ENCODE measurements at regions not wholly inside any gene's neighbourhood (a gene's known extent, or its start where the extent isn't known, plus 50 kb on each side); places are given as distances from the start of the nearest gene placed in this dataset.

DNA sequence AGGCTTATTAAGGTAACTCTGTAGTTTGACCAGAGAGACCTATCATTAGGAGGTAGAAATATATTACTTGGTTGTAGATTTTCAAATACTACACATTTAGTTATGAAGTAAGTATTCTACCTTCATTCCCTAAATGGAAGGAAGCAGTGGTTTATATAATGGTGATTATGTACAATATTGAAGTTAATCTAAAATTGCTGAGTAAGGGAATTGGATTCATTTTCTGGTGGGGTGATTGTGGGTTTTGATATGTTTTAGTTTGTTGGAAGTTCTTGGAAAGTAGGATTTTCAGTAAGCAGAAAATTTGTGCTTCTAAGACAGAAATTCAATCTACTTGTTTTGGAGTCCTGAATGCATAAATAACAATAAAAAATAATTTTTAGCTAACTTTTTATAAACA, 1830.9 kb upstream of the ADGRL3 start:
- H3K9me3 ChIP-seq (ENCODE audit: control insufficient read depth, low read length) = no peaks in the 10 kb centered on the region
- no peaks in the 10 kb centered on the region for H3K36me3 ChIP-seq (ENCODE audit: control insufficient read depth, insufficient read depth, low read length)
- H3K4me3 ChIP-seq (ENCODE audit: extremely low read depth, insufficient read depth, low read length, poor library complexity, severe bottlenecking) = no peak overlapping the region
- no peaks in the 10 kb centered on the region for H3K4me1 ChIP-seq (ENCODE audit: control insufficient read depth, insufficient read depth, low read length, poor library complexity, severe bottlenecking)
- no peak overlapping the region for H3K27ac ChIP-seq (ENCODE audit: low read depth, low read length, severe bottlenecking)

DNA sequence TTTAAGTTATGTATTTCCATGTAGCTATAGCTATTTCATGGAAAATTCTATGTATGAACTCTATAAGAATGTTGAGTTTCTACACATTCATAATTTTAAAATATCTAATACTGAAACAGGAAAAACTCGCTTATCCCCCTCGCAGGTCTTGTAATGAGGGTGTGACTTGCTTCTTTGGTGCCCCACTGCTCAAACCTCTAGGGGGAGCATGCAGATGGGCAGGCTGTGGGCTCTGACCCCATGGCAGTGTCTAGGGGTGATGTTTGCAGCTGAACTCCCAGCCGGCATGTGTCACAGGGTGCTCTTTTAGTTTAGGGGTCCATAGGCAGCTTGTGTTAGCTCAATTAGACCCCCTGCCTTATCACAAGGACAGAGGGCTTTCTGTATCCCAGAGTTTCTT, 1825.7 kb upstream of the ADGRL3 start:
- Histone ChIP-seq H3K36me3 (ENCODE audit: control insufficient read depth, insufficient read depth, low read length) (no peaks in the 10 kb centered on the region), H3K4me3 (ENCODE audit: extremely low read depth, insufficient read depth, low read length, poor library complexity, severe bottlenecking) (no peak overlapping the region), H3K9me3 (ENCODE audit: control insufficient read depth, low read length) (no peaks in the 10 kb centered on the region), H3K4me1 (ENCODE audit: control insufficient read depth, insufficient read depth, low read length, poor library complexity, severe bottlenecking) (no peaks in the 10 kb centered on the region), H3K27ac (ENCODE audit: low read depth, low read length, severe bottlenecking) (no peak overlapping the region)
- 100% methylated on average over 1 to 2 of the region's 3 CpGs for WGBS, 2 experiments (ENCODE audit: insufficient coverage in 2 of 2)

DNA sequence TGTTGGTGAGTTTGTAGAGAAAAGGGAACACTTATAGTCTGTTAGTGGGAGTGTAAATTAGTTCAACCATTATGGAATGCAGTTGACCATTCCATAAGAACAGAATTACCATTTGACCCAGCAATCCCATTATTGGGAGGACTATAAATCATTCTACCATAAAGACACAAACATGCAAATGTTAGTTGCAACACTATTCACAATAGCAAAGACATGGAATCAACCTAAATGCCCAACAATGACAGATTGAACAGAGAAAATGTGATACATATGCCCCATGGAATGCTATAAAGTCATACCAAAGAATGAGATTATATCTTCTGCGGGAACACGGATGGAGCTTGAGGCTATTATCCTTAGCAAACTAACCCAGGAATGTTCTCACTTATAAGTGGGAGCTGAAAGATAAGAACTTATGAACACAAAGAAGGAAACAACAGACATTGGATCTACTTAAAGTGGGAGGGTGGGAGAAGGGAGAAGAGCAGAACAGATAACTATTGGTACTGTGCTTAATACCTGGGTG, 1819.2 kb upstream of the ADGRL3 start:
- Histone ChIP-seq H3K9me3 (ENCODE audit: control insufficient read depth, low read length) (no peaks in the 10 kb centered on the region), H3K4me3 (ENCODE audit: extremely low read depth, insufficient read depth, low read length, poor library complexity, severe bottlenecking) (no peak overlapping the region), H3K27ac (ENCODE audit: low read depth, low read length, severe bottlenecking) (no peak overlapping the region), H3K4me1 (ENCODE audit: control insufficient read depth, insufficient read depth, low read length, poor library complexity, severe bottlenecking) (no peaks in the 10 kb centered on the region), H3K36me3 (ENCODE audit: control insufficient read depth, insufficient read depth, low read length) (no peaks in the 10 kb centered on the region)
- 90% methylated on average over 2 of the region's 2 CpGs; no CpG with 5 or more reads in 1 of the 2 experiments for WGBS, 2 experiments (ENCODE audit: insufficient coverage in 2 of 2)

GRCh38 chr4:59381591-59381990, 1818.5 kb upstream of the ADGRL3 start:
- Histone ChIP-seq H3K9me3 (ENCODE audit: control insufficient read depth, low read length) (no peaks in the 10 kb centered on the region), H3K27ac (ENCODE audit: low read depth, low read length, severe bottlenecking) (no peak overlapping the region), H3K36me3 (ENCODE audit: control insufficient read depth, insufficient read depth, low read length) (no peaks in the 10 kb centered on the region), H3K4me3 (ENCODE audit: extremely low read depth, insufficient read depth, low read length, poor library complexity, severe bottlenecking) (no peak overlapping the region), H3K4me1 (ENCODE audit: control insufficient read depth, insufficient read depth, low read length, poor library complexity, severe bottlenecking) (no peaks in the 10 kb centered on the region)
- no CpG with 5 or more reads among the region's 2 CpGs for WGBS, 2 experiments (ENCODE audit: insufficient coverage in 2 of 2)

DNA sequence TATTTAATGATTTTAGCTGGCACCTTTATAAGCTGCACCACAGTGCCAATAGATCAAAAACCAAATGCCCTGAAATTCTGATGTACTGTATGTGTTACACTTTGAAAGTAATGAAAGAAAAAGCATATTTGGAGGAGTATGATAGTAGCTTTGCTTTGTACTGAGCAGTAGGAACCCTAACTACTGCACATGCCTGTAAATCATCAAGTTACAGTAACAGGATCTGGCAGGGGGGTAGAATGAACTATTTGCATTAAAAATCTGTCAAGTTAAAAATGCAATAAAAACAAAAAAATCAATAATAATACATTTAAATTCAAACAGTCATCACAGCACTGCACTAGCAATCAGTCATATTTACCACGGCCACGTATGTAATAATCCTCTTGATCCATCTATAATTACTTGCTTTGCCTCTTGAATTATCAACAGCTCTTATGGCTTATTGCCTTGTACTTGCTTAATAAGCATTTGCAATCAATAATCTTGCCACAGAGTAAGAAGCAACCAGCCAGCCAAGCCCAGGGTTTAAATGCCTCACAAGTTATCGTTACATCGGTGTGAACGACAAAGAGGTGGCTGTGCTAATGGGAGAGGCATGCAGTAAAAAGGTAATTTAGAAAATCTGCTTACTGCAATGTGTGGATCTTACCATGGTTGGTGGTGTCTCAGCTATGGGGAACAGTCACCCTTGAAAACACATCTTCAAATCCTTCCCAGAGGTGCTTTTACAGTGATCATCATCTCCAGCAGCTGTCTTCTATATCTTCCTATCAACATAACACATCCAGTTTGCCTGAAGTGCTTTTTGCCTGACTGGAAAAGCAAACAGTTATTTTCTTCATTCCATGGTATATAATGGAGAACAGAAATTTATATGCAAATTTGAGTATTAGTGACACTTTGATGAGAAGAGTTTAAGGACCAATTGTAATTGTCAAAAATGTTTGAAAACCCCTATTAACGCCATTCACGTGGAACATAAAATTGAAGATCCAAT, 1812.1 kb upstream of the ADGRL3 start:
- Histone ChIP-seq H3K9me3 (ENCODE audit: control insufficient read depth, low read length) (no peaks in the 10 kb centered on the region), H3K27ac (ENCODE audit: low read depth, low read length, severe bottlenecking) (no peak overlapping the region), H3K36me3 (ENCODE audit: control insufficient read depth, insufficient read depth, low read length) (no peaks in the 10 kb centered on the region), H3K4me1 (ENCODE audit: control insufficient read depth, insufficient read depth, low read length, poor library complexity, severe bottlenecking) (no peaks in the 10 kb centered on the region), H3K4me3 (ENCODE audit: extremely low read depth, insufficient read depth, low read length, poor library complexity, severe bottlenecking) (no peak overlapping the region)
- WGBS, 2 experiments (ENCODE audit: insufficient coverage in 2 of 2) = 80 to 100% methylated on average over 2 to 4 of the region's 7 CpGs

GRCh38 chr4:59393780-59394179, 1806.3 kb upstream of the ADGRL3 start:
- WGBS, 2 experiments (ENCODE audit: insufficient coverage in 2 of 2) = 97 to 100% methylated on average over 1 to 4 of the region's 5 CpGs
- Histone ChIP-seq H3K4me1 (ENCODE audit: control insufficient read depth, insufficient read depth, low read length, poor library complexity, severe bottlenecking) (no peaks in the 10 kb centered on the region), H3K27ac (ENCODE audit: low read depth, low read length, severe bottlenecking) (no peak overlapping the region), H3K4me3 (ENCODE audit: extremely low read depth, insufficient read depth, low read length, poor library complexity, severe bottlenecking) (no peak overlapping the region), H3K9me3 (ENCODE audit: control insufficient read depth, low read length) (no peaks in the 10 kb centered on the region), H3K36me3 (ENCODE audit: control insufficient read depth, insufficient read depth, low read length) (no peaks in the 10 kb centered on the region)

- Histone ChIP-seq H3K4me1 (ENCODE audit: control insufficient read depth, insufficient read depth, low read length, poor library complexity, severe bottlenecking) (no peaks in the 10 kb centered on the region), H3K36me3 (ENCODE audit: control insufficient read depth, insufficient read depth, low read length) (no peaks in the 10 kb centered on the region), H3K4me3 (ENCODE audit: extremely low read depth, insufficient read depth, low read length, poor library complexity, severe bottlenecking) (no peak overlapping the region), H3K27ac (ENCODE audit: low read depth, low read length, severe bottlenecking) (no peak overlapping the region), H3K9me3 (ENCODE audit: control insufficient read depth, low read length) (no peaks in the 10 kb centered on the region)
- WGBS, 2 experiments (ENCODE audit: insufficient coverage in 2 of 2) = 63% methylated on average over 1 of the region's 4 CpGs; no CpG with 5 or more reads in 1 of the 2 experiments
Measured at GRCh38 chr4:59400334-59400733, 1799.8 kb upstream of the ADGRL3 start.

GRCh38 chr4:59409647-59410046, 1790.5 kb upstream of the ADGRL3 start:
- no peaks in the 10 kb centered on the region for H3K36me3 ChIP-seq (ENCODE audit: control insufficient read depth, insufficient read depth, low read length)
- no peak overlapping the region for H3K4me3 ChIP-seq (ENCODE audit: extremely low read depth, insufficient read depth, low read length, poor library complexity, severe bottlenecking)

DNA sequence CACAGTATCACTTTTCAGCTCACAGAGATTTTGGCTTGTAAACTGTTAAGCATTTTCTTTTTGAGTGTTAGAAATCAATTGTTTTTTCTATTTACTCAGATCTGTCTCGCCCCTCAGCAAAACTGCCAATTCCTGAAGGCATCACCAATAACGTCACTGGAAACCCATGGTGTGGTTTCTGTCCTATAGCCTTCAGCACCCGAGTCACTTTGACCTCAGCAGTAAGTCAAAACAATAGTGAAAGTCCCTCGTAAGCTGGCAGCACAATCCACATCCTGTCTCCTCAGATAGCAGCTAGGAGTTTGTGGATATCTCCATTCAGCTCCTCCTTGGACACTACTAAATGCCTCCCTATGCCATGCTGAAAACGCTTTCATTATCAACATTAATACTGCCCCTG, 1787.4 kb upstream of the ADGRL3 start:
- no peaks in the 10 kb centered on the region for H3K9me3 ChIP-seq (ENCODE audit: control insufficient read depth, low read length)
- WGBS, 2 experiments (ENCODE audit: insufficient coverage in 2 of 2) = 62 to 79% methylated on average over 3 to 4 of the region's 5 CpGs
- no peak overlapping the region for H3K4me3 ChIP-seq (ENCODE audit: extremely low read depth, insufficient read depth, low read length, poor library complexity, severe bottlenecking)
- no peaks in the 10 kb centered on the region for H3K4me1 ChIP-seq (ENCODE audit: control insufficient read depth, insufficient read depth, low read length, poor library complexity, severe bottlenecking)
- no peak overlapping the region for H3K27ac ChIP-seq (ENCODE audit: low read depth, low read length, severe bottlenecking)
- H3K36me3 ChIP-seq (ENCODE audit: control insufficient read depth, insufficient read depth, low read length) = no peaks in the 10 kb centered on the region

More at GRCh38 chr4:59409647-59410046, 1790.5 kb upstream of the ADGRL3 start:
- Histone ChIP-seq H3K9me3 (ENCODE audit: control insufficient read depth, low read length) (no peaks in the 10 kb centered on the region), H3K27ac (ENCODE audit: low read depth, low read length, severe bottlenecking) (no peak overlapping the region), H3K4me1 (ENCODE audit: control insufficient read depth, insufficient read depth, low read length, poor library complexity, severe bottlenecking) (no peaks in the 10 kb centered on the region)

DNA sequence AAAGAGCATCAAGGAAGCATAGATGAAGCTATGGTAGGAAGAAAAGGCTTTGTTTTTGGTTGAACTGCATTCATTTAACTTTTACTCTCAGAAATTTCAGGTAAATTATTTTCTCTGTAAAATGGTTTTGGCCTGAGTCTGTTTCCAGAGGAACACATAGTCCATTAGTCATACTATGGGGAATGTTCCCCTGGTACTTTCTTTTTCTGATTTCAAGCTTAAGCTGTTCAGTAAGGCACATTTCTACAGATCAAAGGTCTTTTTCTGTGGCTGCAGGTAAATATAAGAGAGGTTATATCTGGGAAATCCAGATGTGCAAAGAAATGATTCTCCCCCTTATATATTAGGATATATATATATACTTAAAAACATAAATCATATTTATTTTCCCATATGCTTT, 1744.4 kb upstream of the ADGRL3 start:
- Histone ChIP-seq H3K4me1 (ENCODE audit: control insufficient read depth, insufficient read depth, low read length, poor library complexity, severe bottlenecking) (no peaks in the 10 kb centered on the region), H3K9me3 (ENCODE audit: control insufficient read depth, low read length) (no peaks in the 10 kb centered on the region)

DNA sequence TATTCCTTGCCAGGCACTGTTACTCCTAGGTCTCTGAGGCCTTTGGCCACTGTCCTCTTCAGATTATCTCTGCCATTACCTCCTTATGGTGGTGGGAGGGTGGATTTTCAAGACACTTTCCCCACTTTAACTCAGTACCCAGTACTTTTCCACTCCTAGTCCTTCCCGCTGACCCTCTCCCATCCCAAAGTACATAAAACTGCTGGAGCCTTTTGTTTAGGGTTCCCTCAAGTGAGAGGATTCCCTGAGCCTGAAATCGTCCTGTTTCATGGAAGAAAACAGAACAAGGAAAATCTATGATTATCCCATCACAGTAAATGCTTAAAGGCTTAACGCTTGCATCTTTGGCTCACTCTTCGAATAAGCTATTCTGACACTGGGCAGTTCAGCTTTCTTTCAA, 1742.5 kb upstream of the ADGRL3 start:
- Histone ChIP-seq H3K9me3 (ENCODE audit: control insufficient read depth, low read length) (no peaks in the 10 kb centered on the region), H3K27ac (ENCODE audit: low read depth, low read length, severe bottlenecking) (no peak overlapping the region), H3K36me3 (ENCODE audit: control insufficient read depth, insufficient read depth, low read length) (no peaks in the 10 kb centered on the region), H3K4me1 (ENCODE audit: control insufficient read depth, insufficient read depth, low read length, poor library complexity, severe bottlenecking) (no peaks in the 10 kb centered on the region), H3K4me3 (ENCODE audit: extremely low read depth, insufficient read depth, low read length, poor library complexity, severe bottlenecking) (no peak overlapping the region)
- WGBS, 2 experiments (ENCODE audit: insufficient coverage in 2 of 2) = 70 to 79% methylated on average over 2 to 3 of the region's 4 CpGs

More for the DNA sequence above, 1744.4 kb upstream of the ADGRL3 start:
- no peak overlapping the region for H3K27ac ChIP-seq (ENCODE audit: low read depth, low read length, severe bottlenecking)
- no peak overlapping the region for H3K4me3 ChIP-seq (ENCODE audit: extremely low read depth, insufficient read depth, low read length, poor library complexity, severe bottlenecking)
- no peaks in the 10 kb centered on the region for H3K36me3 ChIP-seq (ENCODE audit: control insufficient read depth, insufficient read depth, low read length)

All from mesodermal cell (in vitro differentiated cells).